CD14-positive monocyte (primary cell): ENCODE measurements at regions not wholly inside any gene's neighbourhood (a gene's known extent, or its start where the extent isn't known, plus 50 kb on each side); places are given as distances from the start of the nearest gene placed in this dataset.

Source experiments
- DNase-seq, 3 donors: peaks; one replicate each; pipeline ENCODE4 v3.0.0-alpha.2; 2011 to 2022
- H2AFZ ChIP-seq: 2 replicates; pipeline ENCODE4 v1.6.0; 2012; ENCODE audit warnings: mild to moderate bottlenecking, low read depth, low read length, inconsistent platforms; ENCODE audit not compliant: insufficient read depth, poor library complexity, severe bottlenecking
- H3K27ac ChIP-seq, 2 donors: 1 replicate in 1 of 2; 2 replicates in 1 of 2; pipeline ENCODE4 v1.5.1; 2012 to 2013; ENCODE audit warnings: low read length in 2 of 2, control low read depth in 1 of 2, inconsistent platforms in 1 of 2, low read depth in 1 of 2, mild to moderate bottlenecking in 1 of 2
- H3K27me3 ChIP-seq, 2 donors: one replicate each; pipeline versions ENCODE4 v1.6.0 to v1.6.1; 2011 to 2013; ENCODE audit warnings: low read length in 2 of 2; ENCODE audit not compliant: control insufficient read depth in 2 of 2, insufficient read depth in 2 of 2
- H3K36me3 ChIP-seq, 2 donors: replicated peaks in 1 of 2; 1 replicate in 1 of 2; 2 replicates in 1 of 2; pipeline versions ENCODE4 v1.5.1 to v1.6.1; 2012 to 2013; ENCODE audit warnings: low read length in 2 of 2, control low read depth in 1 of 2, inconsistent platforms in 1 of 2, mild to moderate bottlenecking in 1 of 2; ENCODE audit not compliant: insufficient read depth in 2 of 2, control insufficient read depth in 1 of 2
- H3K4me1 ChIP-seq, 2 donors: 1 replicate in 1 of 2; 2 replicates in 1 of 2; pipeline versions ENCODE4 v1.5.1 to v1.6.1; 2012 to 2013; ENCODE audit warnings: low read length in 2 of 2, control low read depth in 1 of 2, inconsistent platforms in 1 of 2, mild to moderate bottlenecking in 1 of 2, moderate library complexity in 1 of 2; ENCODE audit not compliant: insufficient read depth in 2 of 2, control insufficient read depth in 1 of 2
- H3K4me2 ChIP-seq: replicated peaks from 2 replicates; pipeline ENCODE3; 2012; ENCODE audit warnings: low read length, moderate library complexity, mild to moderate bottlenecking; ENCODE audit not compliant: poor library complexity, severe bottlenecking; ENCODE audit errors: extremely low read depth
- H3K4me3 ChIP-seq, 3 experiments: fragments of 200-600 bp in 1 of 3; sonication (generic) in 1 of 3; replicated peaks in 1 of 3; 1 replicate in 2 of 3; 2 replicates in 1 of 3; pipeline ENCODE4 v1.5.1; 2011 to 2013; ENCODE audit warnings: low read length in 3 of 3, mild to moderate bottlenecking in 3 of 3, control low read depth in 2 of 3, low read depth in 2 of 3, inconsistent platforms in 1 of 3, moderate library complexity in 1 of 3
- H3K79me2 ChIP-seq: 2 replicates; pipeline ENCODE4 v1.6.0; 2012; ENCODE audit warnings: mild to moderate bottlenecking, control low read depth, inconsistent platforms, low read length, moderate library complexity; ENCODE audit not compliant: insufficient read depth
- H3K9ac ChIP-seq: 2 replicates; pipeline ENCODE4 v1.6.0; 2017; ENCODE audit warnings: low read length, mild to moderate bottlenecking; ENCODE audit not compliant: insufficient read depth, poor library complexity, severe bottlenecking
- H3K9me3 ChIP-seq, 2 donors: replicated peaks in 1 of 2; 1 replicate in 1 of 2; 2 replicates in 1 of 2; pipeline versions ENCODE4 v1.5.1 to v1.6.1; 2012 to 2013; ENCODE audit warnings: low read length in 2 of 2, control low read depth in 1 of 2; ENCODE audit not compliant: control insufficient read depth in 1 of 2, insufficient read depth in 1 of 2
- H4K20me1 ChIP-seq: 2 replicates; pipeline ENCODE4 v1.6.0; 2012; ENCODE audit warnings: mild to moderate bottlenecking, low read length, control low read depth, moderate library complexity; ENCODE audit not compliant: insufficient read depth
- H3K27ac Mint-ChIP-seq, 7 donors: one replicate each; pipeline ENCODE4 v1.8.0; 2020; ENCODE audit warnings: mild to moderate bottlenecking in 7 of 7, mixed read lengths in 7 of 7, moderate library complexity in 6 of 7, inconsistent platforms in 2 of 7
- H3K27me3 Mint-ChIP-seq, 3 donors: one replicate each; pipeline ENCODE4 v1.8.0; 2021 to 2022; ENCODE audit warnings: low read depth in 3 of 3, mild to moderate bottlenecking in 3 of 3, mixed read lengths in 3 of 3, moderate library complexity in 3 of 3, inconsistent platforms in 1 of 3
- H3K36me3 Mint-ChIP-seq, 2 donors: one replicate each; pipeline ENCODE4 v1.8.0; 2020; ENCODE audit warnings: mixed read lengths in 2 of 2, inconsistent platforms in 1 of 2, mild to moderate bottlenecking in 1 of 2
- H3K4me1 Mint-ChIP-seq: one replicate; pipeline ENCODE4 v1.8.0; 2020; ENCODE audit warnings: mild to moderate bottlenecking, mixed read lengths
- H3K4me3 Mint-ChIP-seq, 2 donors: one replicate each; pipeline ENCODE4 v1.8.0; 2020; ENCODE audit warnings: mild to moderate bottlenecking in 2 of 2, mixed read lengths in 2 of 2, moderate library complexity in 1 of 2
- H3K9me3 Mint-ChIP-seq, 7 donors: one replicate each; pipeline ENCODE4 v1.8.0; 2020 to 2022; ENCODE audit warnings: mixed read lengths in 7 of 7, mild to moderate bottlenecking in 6 of 7, moderate library complexity in 6 of 7, inconsistent platforms in 2 of 7
- WGBS: methylation state at CpG from one replicate; pipeline ENCODE4 v1.1.5; 2013; ENCODE audit warnings: missing lambda C conversion rate; ENCODE audit not compliant: insufficient coverage; 5-methylcytosine and 5-hydroxymethylcytosine counted together
- intact Hi-C, 2 donors: fragments of 100-400 bp; cut with micrococcal nuclease; formaldehyde crosslinking; loops; one replicate each; pipeline versions ENCODE4 v1.15.0 to v1.15.1; 2023
- TF ChIP-seq, protein P1 (sequence below): fragments of 200-600 bp; IDR thresholded peaks from one replicate; pipeline ENCODE4 v1.8.0; 2022; ENCODE audit warnings: antibody characterized with exemption, mild to moderate bottlenecking

DNA sequence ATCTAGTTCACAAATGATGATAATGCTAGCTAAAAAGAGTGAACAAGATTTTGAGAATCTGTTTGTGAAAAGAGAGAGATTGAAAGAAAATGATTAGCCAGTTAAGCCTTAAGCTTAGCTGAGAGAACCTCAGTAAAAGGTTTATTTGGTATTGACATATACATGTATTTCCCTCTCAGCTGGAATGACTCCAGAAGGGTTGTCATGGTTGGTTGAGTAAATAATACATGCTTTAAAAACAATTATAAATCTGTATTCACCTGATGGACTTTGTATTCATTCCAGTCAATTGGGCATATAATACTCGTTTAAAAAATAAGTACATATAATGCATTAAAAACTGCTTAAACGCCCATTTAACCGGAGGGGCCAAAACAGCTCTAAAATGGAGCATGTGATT, 181.4 kb downstream of the GRB14 start:
- Histone ChIP-seq H3K9me3 (no peaks in the 10 kb centered on the region), H3K4me1 (no peaks in the 10 kb centered on the region), H3K27me3 (no peaks in the 10 kb centered on the region), H3K79me2 (no peaks in the 10 kb centered on the region), H3K9ac (no peak overlapping the region), H3K4me3 (no peak overlapping the region), H2AFZ (no peak overlapping the region), H3K36me3 (no peaks in the 10 kb centered on the region), H4K20me1 (no peaks in the 10 kb centered on the region), H3K4me2 (no peak overlapping the region), H3K27ac (no peak overlapping the region)
- intact Hi-C loops = no loop called here
- H3K4me1 Mint-ChIP-seq = no peaks in the 10 kb centered on the region
- no peaks in the 10 kb centered on the region for H3K36me3 Mint-ChIP-seq
- no peak overlapping the region for H3K27ac Mint-ChIP-seq
- peaks cover 0 to 1% (median 0%) of the 10 kb centered on the region in 3 donors for H3K27me3 Mint-ChIP-seq
- DNase-seq = no peak
- TF ChIP-seq, protein P1, sequence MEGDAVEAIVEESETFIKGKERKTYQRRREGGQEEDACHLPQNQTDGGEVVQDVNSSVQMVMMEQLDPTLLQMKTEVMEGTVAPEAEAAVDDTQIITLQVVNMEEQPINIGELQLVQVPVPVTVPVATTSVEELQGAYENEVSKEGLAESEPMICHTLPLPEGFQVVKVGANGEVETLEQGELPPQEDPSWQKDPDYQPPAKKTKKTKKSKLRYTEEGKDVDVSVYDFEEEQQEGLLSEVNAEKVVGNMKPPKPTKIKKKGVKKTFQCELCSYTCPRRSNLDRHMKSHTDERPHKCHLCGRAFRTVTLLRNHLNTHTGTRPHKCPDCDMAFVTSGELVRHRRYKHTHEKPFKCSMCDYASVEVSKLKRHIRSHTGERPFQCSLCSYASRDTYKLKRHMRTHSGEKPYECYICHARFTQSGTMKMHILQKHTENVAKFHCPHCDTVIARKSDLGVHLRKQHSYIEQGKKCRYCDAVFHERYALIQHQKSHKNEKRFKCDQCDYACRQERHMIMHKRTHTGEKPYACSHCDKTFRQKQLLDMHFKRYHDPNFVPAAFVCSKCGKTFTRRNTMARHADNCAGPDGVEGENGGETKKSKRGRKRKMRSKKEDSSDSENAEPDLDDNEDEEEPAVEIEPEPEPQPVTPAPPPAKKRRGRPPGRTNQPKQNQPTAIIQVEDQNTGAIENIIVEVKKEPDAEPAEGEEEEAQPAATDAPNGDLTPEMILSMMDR = no peak
- H3K4me3 Mint-ChIP-seq = no peak overlapping the region
- no CpG with 5 or more reads among the region's 3 CpGs for WGBS
- H3K9me3 Mint-ChIP-seq = no peaks in the 10 kb centered on the region

- no peaks in the 10 kb centered on the region for H4K20me1 ChIP-seq
- H3K4me1 ChIP-seq = no peaks in the 10 kb centered on the region
- H2AFZ ChIP-seq = no peak overlapping the region
- DNase-seq = no peak
- intact Hi-C loops = no loop called here
- Mint-ChIP-seq H3K4me3 (no peak overlapping the region), H3K27ac (no peak overlapping the region), H3K9me3 (no peaks in the 10 kb centered on the region), H3K27me3 (peaks cover 0 to 1% (median 0%) of the 10 kb centered on the region in 3 donors), H3K4me1 (no peaks in the 10 kb centered on the region), H3K36me3 (no peaks in the 10 kb centered on the region)
- no peak overlapping the region for H3K27ac ChIP-seq
- H3K27me3 ChIP-seq = no peaks in the 10 kb centered on the region
- no peaks in the 10 kb centered on the region for H3K36me3 ChIP-seq
- TF ChIP-seq, protein P1 = no peak
- H3K4me2 ChIP-seq = no peak overlapping the region
- no peak overlapping the region for H3K9ac ChIP-seq
- H3K79me2 ChIP-seq = no peaks in the 10 kb centered on the region
- no peak overlapping the region for H3K4me3 ChIP-seq
- no peaks in the 10 kb centered on the region for H3K9me3 ChIP-seq
Observed at GRCh38 chr2:164439235-164439634, 182.0 kb downstream of the GRB14 start.
